ENCODE measurements at regions not wholly inside any gene's neighbourhood (a gene's known extent, or its start where the extent isn't known, plus 50 kb on each side); places are given as distances from the start of the nearest gene placed in this dataset.
A peak's percentile ranks its signal among the peaks of the same experiment; 100 is the strongest.

- no peak for TF ChIP-seq CTCF (IDR thresholded peaks at IDR 0.05; ENCODE audit: low read length, missing control alignments)
- DNase-seq (ENCODE audit: low read depth): peak; percentile 10
- no peak overlapping the region for H3K4me3 ChIP-seq (replicated peaks; ENCODE audit: low read depth, low read length)
Observed at GRCh38 chrX:131626681-131627296, 82.9 kb downstream of the OR13H1 start.

GRCh38 chrX:131630534-131630933 is 86.7 kb downstream of the OR13H1 start:
- TF ChIP-seq CTCF (IDR thresholded peaks at IDR 0.05; ENCODE audit: low read length, missing control alignments): no peak
- no peak for DNase-seq (ENCODE audit: low read depth)
- no peak overlapping the region for H3K4me3 ChIP-seq (replicated peaks; ENCODE audit: low read depth, low read length)

- peak; percentile 54 for DNase-seq (ENCODE audit: low read depth)
- H3K4me3 ChIP-seq (replicated peaks; ENCODE audit: low read depth, low read length): no peak overlapping the region
- TF ChIP-seq CTCF (IDR thresholded peaks at IDR 0.05; ENCODE audit: low read length, missing control alignments): peak; percentile 68
Observed at GRCh38 chrX:131633285-131633917, 89.5 kb downstream of the OR13H1 start.

GRCh38 chrX:131634900-131635299 is 91.0 kb downstream of the OR13H1 start:
- no peak for TF ChIP-seq CTCF (IDR thresholded peaks at IDR 0.05; ENCODE audit: low read length, missing control alignments)
- no peak overlapping the region for H3K4me3 ChIP-seq (replicated peaks; ENCODE audit: low read depth, low read length)
- DNase-seq (ENCODE audit: low read depth): no peak

GRCh38 chrX:131646106-131646505 is 102.2 kb downstream of the OR13H1 start:
- DNase-seq (ENCODE audit: low read depth): no peak
- TF ChIP-seq CTCF (IDR thresholded peaks at IDR 0.05; ENCODE audit: low read length, missing control alignments): no peak
- no peak overlapping the region for H3K4me3 ChIP-seq (replicated peaks; ENCODE audit: low read depth, low read length)

GRCh38 chrX:131649741-131650140 is 105.9 kb downstream of the OR13H1 start:
- no peak for DNase-seq (ENCODE audit: low read depth)
- no peak for TF ChIP-seq CTCF (IDR thresholded peaks at IDR 0.05; ENCODE audit: low read length, missing control alignments)
- no peak overlapping the region for H3K4me3 ChIP-seq (replicated peaks; ENCODE audit: low read depth, low read length)

Measured in fibroblast of pulmonary artery (primary cell).